ENCODE measurements at regions not wholly inside any gene's neighbourhood (a gene's known extent, or its start where the extent isn't known, plus 50 kb on each side); places are given as distances from the start of the nearest gene placed in this dataset.

- Histone ChIP-seq H4K20me1 (ENCODE audit: insufficient read depth, low read length) (no peaks in the 10 kb centered on the region), H3K4me3 (ENCODE audit: low read depth, low read length, poor library complexity, severe bottlenecking) (no peak overlapping the region), H3K4me2 (ENCODE audit: low read length) (no peak overlapping the region), H3K36me3 (ENCODE audit: insufficient read depth, low read length) (no peaks in the 10 kb centered on the region), H3K4me1 (ENCODE audit: insufficient read depth, low read length, severe bottlenecking) (no peaks in the 10 kb centered on the region), H3K79me2 (ENCODE audit: insufficient read depth, low read length) (no peaks in the 10 kb centered on the region), H3K9me2 (ENCODE audit: low read depth, low read length) (no peaks in the 10 kb centered on the region), H2AFZ (ENCODE audit: low read length) (no peak overlapping the region), H3K27ac (ENCODE audit: low read depth, low read length, poor library complexity, severe bottlenecking) (no peak overlapping the region), H3K27me3 (ENCODE audit: insufficient read depth, low read length) (no peaks in the 10 kb centered on the region), H3F3A (ENCODE audit: insufficient read depth, low read length) (no peaks in the 10 kb centered on the region), H3K9ac (ENCODE audit: low read length) (no peak overlapping the region), H3K9me3 (ENCODE audit: low read length) (no peaks in the 10 kb centered on the region)
- TF ChIP-seq EZH2 (IDR thresholded peaks at IDR 0.05; ENCODE audit: borderline replicate concordance, low read length), result no peak
- TF ChIP-seq, protein P1, sequence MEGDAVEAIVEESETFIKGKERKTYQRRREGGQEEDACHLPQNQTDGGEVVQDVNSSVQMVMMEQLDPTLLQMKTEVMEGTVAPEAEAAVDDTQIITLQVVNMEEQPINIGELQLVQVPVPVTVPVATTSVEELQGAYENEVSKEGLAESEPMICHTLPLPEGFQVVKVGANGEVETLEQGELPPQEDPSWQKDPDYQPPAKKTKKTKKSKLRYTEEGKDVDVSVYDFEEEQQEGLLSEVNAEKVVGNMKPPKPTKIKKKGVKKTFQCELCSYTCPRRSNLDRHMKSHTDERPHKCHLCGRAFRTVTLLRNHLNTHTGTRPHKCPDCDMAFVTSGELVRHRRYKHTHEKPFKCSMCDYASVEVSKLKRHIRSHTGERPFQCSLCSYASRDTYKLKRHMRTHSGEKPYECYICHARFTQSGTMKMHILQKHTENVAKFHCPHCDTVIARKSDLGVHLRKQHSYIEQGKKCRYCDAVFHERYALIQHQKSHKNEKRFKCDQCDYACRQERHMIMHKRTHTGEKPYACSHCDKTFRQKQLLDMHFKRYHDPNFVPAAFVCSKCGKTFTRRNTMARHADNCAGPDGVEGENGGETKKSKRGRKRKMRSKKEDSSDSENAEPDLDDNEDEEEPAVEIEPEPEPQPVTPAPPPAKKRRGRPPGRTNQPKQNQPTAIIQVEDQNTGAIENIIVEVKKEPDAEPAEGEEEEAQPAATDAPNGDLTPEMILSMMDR (IDR thresholded peaks at IDR 0.05; ENCODE audit: low read length), result no peak
Measured at GRCh38 chr5:92467695-92468094, 1084.6 kb upstream of the ARRDC3 start.

GRCh38 chr5:92460505-92460904 is 1077.4 kb upstream of the ARRDC3 start:
- Histone ChIP-seq H3K9me3 (ENCODE audit: low read length) (no peaks in the 10 kb centered on the region), H3K4me2 (ENCODE audit: low read length) (no peak overlapping the region), H3K9ac (ENCODE audit: low read length) (no peak overlapping the region), H3K4me3 (ENCODE audit: low read depth, low read length, poor library complexity, severe bottlenecking) (no peak overlapping the region), H4K20me1 (ENCODE audit: insufficient read depth, low read length) (no peaks in the 10 kb centered on the region), H3K36me3 (ENCODE audit: insufficient read depth, low read length) (no peaks in the 10 kb centered on the region), H3K79me2 (ENCODE audit: insufficient read depth, low read length) (no peaks in the 10 kb centered on the region), H2AFZ (ENCODE audit: low read length) (no peak overlapping the region), H3K27ac (ENCODE audit: low read depth, low read length, poor library complexity, severe bottlenecking) (no peak overlapping the region), H3K9me2 (ENCODE audit: low read depth, low read length) (no peaks in the 10 kb centered on the region), H3K4me1 (ENCODE audit: insufficient read depth, low read length, severe bottlenecking) (no peaks in the 10 kb centered on the region), H3K27me3 (ENCODE audit: insufficient read depth, low read length) (no peaks in the 10 kb centered on the region), H3F3A (ENCODE audit: insufficient read depth, low read length) (no peaks in the 10 kb centered on the region)
- TF ChIP-seq, protein P1 (IDR thresholded peaks at IDR 0.05; ENCODE audit: low read length), result no peak
- no peak for TF ChIP-seq EZH2 (IDR thresholded peaks at IDR 0.05; ENCODE audit: borderline replicate concordance, low read length)

- Histone ChIP-seq H2AFZ (ENCODE audit: low read length) (no peak overlapping the region), H3K36me3 (ENCODE audit: insufficient read depth, low read length) (no peaks in the 10 kb centered on the region), H3K4me1 (ENCODE audit: insufficient read depth, low read length, severe bottlenecking) (no peaks in the 10 kb centered on the region), H3K27ac (ENCODE audit: low read depth, low read length, poor library complexity, severe bottlenecking) (no peak overlapping the region), H3K4me2 (ENCODE audit: low read length) (no peak overlapping the region), H3K9me3 (ENCODE audit: low read length) (no peaks in the 10 kb centered on the region), H3F3A (ENCODE audit: insufficient read depth, low read length) (no peaks in the 10 kb centered on the region), H3K79me2 (ENCODE audit: insufficient read depth, low read length) (no peaks in the 10 kb centered on the region), H4K20me1 (ENCODE audit: insufficient read depth, low read length) (no peaks in the 10 kb centered on the region), H3K27me3 (ENCODE audit: insufficient read depth, low read length) (no peaks in the 10 kb centered on the region), H3K9ac (ENCODE audit: low read length) (no peak overlapping the region), H3K4me3 (ENCODE audit: low read depth, low read length, poor library complexity, severe bottlenecking) (no peak overlapping the region), H3K9me2 (ENCODE audit: low read depth, low read length) (no peaks in the 10 kb centered on the region)
- TF ChIP-seq, protein P1 (IDR thresholded peaks at IDR 0.05; ENCODE audit: low read length), result no peak
- TF ChIP-seq EZH2 (IDR thresholded peaks at IDR 0.05; ENCODE audit: borderline replicate concordance, low read length), result no peak
Measured at GRCh38 chr5:92459654-92460053, 1076.5 kb upstream of the ARRDC3 start.

All from OCI-LY1 (cell line).